ENCODE measurements at regions not wholly inside any gene's neighbourhood (a gene's known extent, or its start where the extent isn't known, plus 50 kb on each side); places are given as distances from the start of the nearest gene placed in this dataset.
A peak's percentile ranks its signal among the peaks of the same experiment; 100 is the strongest.

DNA sequence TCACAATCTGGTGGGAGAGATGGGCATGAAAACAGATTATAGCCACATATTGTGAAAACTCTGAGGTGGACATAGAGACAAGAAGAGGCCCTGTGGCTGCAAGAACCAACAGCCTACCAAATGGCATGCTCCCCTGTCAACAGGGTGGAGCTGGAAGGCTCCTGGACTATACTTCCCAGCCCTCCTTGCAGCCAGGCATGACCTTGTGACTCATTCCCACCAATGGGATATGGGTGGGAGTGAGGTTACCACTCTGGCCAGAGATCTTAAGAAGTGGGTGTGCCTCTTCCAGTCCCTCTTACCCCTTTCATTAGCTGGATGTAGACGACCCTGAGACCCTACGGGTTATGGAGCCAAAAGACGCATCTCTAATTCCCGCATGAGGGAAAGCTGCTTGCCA, 126.4 kb upstream of the ZBED5 start:
- TF ChIP-seq SKIL (IDR thresholded peaks at IDR 0.05; ENCODE audit: low read depth, poor library complexity, severe bottlenecking) (no peak), LARP7 (IDR thresholded peaks at IDR 0.05) (no peak), TAF1 (IDR thresholded peaks at IDR 0.05; ENCODE audit: borderline replicate concordance, low read depth, low read length) (no peak), SIX5 (IDR thresholded peaks at IDR 0.05; ENCODE audit: low read depth, low read length, severe bottlenecking) (peak; percentile 34), KAT2A (conservative IDR thresholded peaks at IDR 0.05; ENCODE audit: control insufficient read depth, low read depth, low read length) (no peak), HDAC2 (IDR thresholded peaks at IDR 0.05) (no peak), TBL1XR1 (IDR thresholded peaks at IDR 0.05; ENCODE audit: low read depth, low read length) (no peak), GABPA (IDR thresholded peaks at IDR 0.05; ENCODE audit: low read depth) (no peak), BCL3 (IDR thresholded peaks at IDR 0.05; ENCODE audit: borderline replicate concordance, insufficient read depth, low read depth, low read length, poor library complexity, severe bottlenecking) (no peak), EZH2 (IDR thresholded peaks at IDR 0.05; ENCODE audit: borderline replicate concordance, control insufficient read depth, low read depth, low read length) (no peak), NFYB (IDR thresholded peaks at IDR 0.05; ENCODE audit: insufficient read depth, low read depth, low read length) (peak; percentile 74), YY1 (IDR thresholded peaks at IDR 0.05; ENCODE audit: low read depth, low read length) (no peak)
- H3K4me1 ChIP-seq (ENCODE audit: control insufficient read depth, insufficient read depth, low read length) = 0 out of 2 replicates have a peak, but pooled peaks cover 3% of the 10 kb centered on the region
- no peak overlapping the region for H3K9ac ChIP-seq (ENCODE audit: control insufficient read depth, insufficient read depth, low read length)
- H2AFZ ChIP-seq (ENCODE audit: control insufficient read depth, low read depth, low read length) = no peak overlapping the region
- ATAC-seq (no peak), DNase-seq (ENCODE audit: low read depth, low spot score) (no peak), FAIRE-seq (no peak)
- no peak overlapping the region for H3K4me2 ChIP-seq (ENCODE audit: control insufficient read depth, insufficient read depth)
- H3K79me2 ChIP-seq (ENCODE audit: control insufficient read depth, insufficient read depth, low read length) = no peaks in the 10 kb centered on the region
- no peaks in the 10 kb centered on the region for H3K9me3 ChIP-seq (replicated peaks; ENCODE audit: control insufficient read depth, insufficient read depth, low read length)
- H3K4me3 ChIP-seq = no peak overlapping the region
- no peak overlapping the region for H3K27ac ChIP-seq (ENCODE audit: control insufficient read depth, insufficient read depth)
- BruUV-seq (replicated peaks) = no TSS peak
- 64% methylated on average over 4 of the region's 4 CpGs for WGBS (ENCODE audit: insufficient coverage, insufficient replicate concordance, low lambda C conversion rate, missing lambda C conversion rate)
- no peaks in the 10 kb centered on the region for H3K36me3 ChIP-seq (ENCODE audit: control insufficient read depth in 2 of 2, insufficient read depth in 2 of 2, low read length in 1 of 2)
- POLR2A ChIA-PET = no interaction called here
- in situ Hi-C loops (cut with MboI) (no loop called here), intact Hi-C loops (cut with micrococcal nuclease; ENCODE audit: unreplicated experiment) (no loop called here)
- H3K27me3 ChIP-seq (replicated peaks in 1 of 2; ENCODE audit: control insufficient read depth in 2 of 2, insufficient read depth in 2 of 2, low read length in 1 of 2) = no peaks in the 10 kb centered on the region; a peak in 1 of 4 replicates
- RAD21 ChIA-PET (ENCODE audit: unreplicated experiment) = no interaction called here
- SMC1A ChIA-PET (ENCODE audit: uncharacterized antibody, unreplicated experiment) = no interaction called here
- CTCF ChIA-PET = no interaction called here
- no peaks in the 10 kb centered on the region for H4K20me1 ChIP-seq (ENCODE audit: control insufficient read depth, insufficient read depth)
